ENCODE measurements at regions not wholly inside any gene's neighbourhood (a gene's known extent, or its start where the extent isn't known, plus 50 kb on each side); places are given as distances from the start of the nearest gene placed in this dataset.

- CTCF ChIA-PET = no interaction called here
- Histone ChIP-seq H4K91ac (ENCODE audit: insufficient read depth, low read depth, low read length) (peak overlapping the region; percentile 40; the same call in 1 of the 2 replicates), H3K56ac (ENCODE audit: extremely low read depth, insufficient read depth, low read length) (no peak overlapping the region; the same call in 1 of the 2 replicates), H3K4me2 (ENCODE audit: low read depth, low read length) (peak overlapping the region; percentile 53), H3K4me3 (ENCODE audit: insufficient read depth, low read depth, low read length) (peak overlapping the region; percentile 58), H3K36me3 (ENCODE audit: control insufficient read depth, insufficient read depth, low read length) (peaks cover 3% of the 10 kb centered on the region; the same call in 1 of the 2 replicates), H2BK20ac (ENCODE audit: low read depth, low read length) (no peak overlapping the region), H2AFZ (replicated peaks; ENCODE audit: low read length, poor library complexity) (peak overlapping the region; percentile 58), H2AK5ac (ENCODE audit: low read depth, low read length) (peak overlapping the region; percentile 31; the same call in 1 of the 2 replicates), H2BK120ac (ENCODE audit: low read depth, low read length) (no peak overlapping the region), H3K4me1 (ENCODE audit: control insufficient read depth, insufficient read depth, low read length) (peaks cover 10% of the 10 kb centered on the region), H2BK5ac (ENCODE audit: low read depth, low read length, poor library complexity, severe bottlenecking) (peak overlapping the region; percentile 43), H3K18ac (ENCODE audit: low read depth, low read length) (peak overlapping the region; percentile 73), H4K5ac (ENCODE audit: low read depth, low read length) (peak overlapping the region; percentile 34; the same call in 1 of the 2 replicates), H3K4ac (ENCODE audit: low read depth, low read length) (no peak overlapping the region), H3K9me3 (ENCODE audit: control insufficient read depth, insufficient read depth, low read length) (no peaks in the 10 kb centered on the region), H2AK9ac (replicated peaks; ENCODE audit: low read depth, low read length, poor library complexity) (no peak overlapping the region), H3K23ac (ENCODE audit: low read depth, low read length) (0 out of 2 replicates have a peak overlapping the region, but pooled peaks have one; percentile 24), H4K8ac (ENCODE audit: low read depth in 2 of 2, low read length in 2 of 2) (peak overlapping the region in 1 of 2 experiments; percentile 27; a peak in 1 of 4 replicates), H4K20me1 (ENCODE audit: insufficient read depth, low read length) (peaks cover 6% of the 10 kb centered on the region; the same call in 1 of the 2 replicates), H3K27ac (ENCODE audit: insufficient read depth, low read length) (peak overlapping the region; percentile 54), H2BK15ac (ENCODE audit: low read depth, low read length) (0 out of 3 replicates have a peak overlapping the region, but pooled peaks have one; percentile 33), H3K79me1 (ENCODE audit: low read depth in 1 of 2, low read length in 2 of 2) (peaks cover 0 to 12% of the 10 kb centered on the region in 2 experiments; a peak in 1 of 4 replicates), H3K9me1 (ENCODE audit: insufficient read depth, low read length) (no peaks in the 10 kb centered on the region), H3K9ac (ENCODE audit: low read depth, low read length) (peak overlapping the region; percentile 61), H3K27me3 (ENCODE audit: control insufficient read depth, insufficient read depth, low read length) (no peaks in the 10 kb centered on the region), H3K14ac (replicated peaks; ENCODE audit: low read depth, low read length) (no peak overlapping the region)
- WGBS, 2 experiments (ENCODE audit: extremely low coverage in 2 of 2, insufficient read length in 1 of 2) = no CpG with 5 or more reads among the region's 8 CpGs
- BruUV-seq (replicated peaks) = no TSS peak
- TF ChIP-seq ELK1 (IDR thresholded peaks at IDR 0.05; ENCODE audit: borderline replicate concordance, low read depth, low read length) (no peak), MAFK (IDR thresholded peaks at IDR 0.05; ENCODE audit: low read depth, low read length) (no peak), CHD1 (IDR thresholded peaks at IDR 0.05; ENCODE audit: low read depth, low read length) (no peak), CTCF (conservative IDR thresholded peaks at IDR 0.05; ENCODE audit: low read depth, low read length) (no peak), RAD21 (IDR thresholded peaks at IDR 0.05; ENCODE audit: low read length) (no peak), MAZ (IDR thresholded peaks at IDR 0.05; ENCODE audit: borderline replicate concordance, low read depth, low read length) (no peak), POLR2A (IDR thresholded peaks at IDR 0.05; ENCODE audit: low read depth, low read length) (peak; percentile 57), CEBPB (IDR thresholded peaks at IDR 0.05; ENCODE audit: low read depth, low read length) (no peak), MXI1 (IDR thresholded peaks at IDR 0.05; ENCODE audit: borderline replicate concordance, low read depth, low read length) (no peak)
- intact Hi-C loops (cut with micrococcal nuclease) = loop anchor here (5.0 kb wide), 2 partner anchors 74 to 91 kb away; no protein-coding TSS in a partner anchor
- ATAC-seq (ENCODE audit: low read depth) = no peak
- dilution Hi-C loops (cut with HindIII; ENCODE audit: low sequenced_read_pairs, unreplicated experiment) = no loop called here
- no peak for DNase-seq
- in situ Hi-C loops (cut with MboI; ENCODE audit: low sequenced_read_pairs) = loop anchor here (5.0 kb wide), 1 partner anchor 111 kb away; no protein-coding TSS in a partner anchor
- POLR2A ChIA-PET (ENCODE audit: unreplicated experiment) = no interaction called here
Measured at GRCh38 chr6:165986311-165986913, 181.2 kb downstream of the TBXT start.
